ENCODE measurements at regions not wholly inside any gene's neighbourhood (a gene's known extent, or its start where the extent isn't known, plus 50 kb on each side); places are given as distances from the start of the nearest gene placed in this dataset.

DNA sequence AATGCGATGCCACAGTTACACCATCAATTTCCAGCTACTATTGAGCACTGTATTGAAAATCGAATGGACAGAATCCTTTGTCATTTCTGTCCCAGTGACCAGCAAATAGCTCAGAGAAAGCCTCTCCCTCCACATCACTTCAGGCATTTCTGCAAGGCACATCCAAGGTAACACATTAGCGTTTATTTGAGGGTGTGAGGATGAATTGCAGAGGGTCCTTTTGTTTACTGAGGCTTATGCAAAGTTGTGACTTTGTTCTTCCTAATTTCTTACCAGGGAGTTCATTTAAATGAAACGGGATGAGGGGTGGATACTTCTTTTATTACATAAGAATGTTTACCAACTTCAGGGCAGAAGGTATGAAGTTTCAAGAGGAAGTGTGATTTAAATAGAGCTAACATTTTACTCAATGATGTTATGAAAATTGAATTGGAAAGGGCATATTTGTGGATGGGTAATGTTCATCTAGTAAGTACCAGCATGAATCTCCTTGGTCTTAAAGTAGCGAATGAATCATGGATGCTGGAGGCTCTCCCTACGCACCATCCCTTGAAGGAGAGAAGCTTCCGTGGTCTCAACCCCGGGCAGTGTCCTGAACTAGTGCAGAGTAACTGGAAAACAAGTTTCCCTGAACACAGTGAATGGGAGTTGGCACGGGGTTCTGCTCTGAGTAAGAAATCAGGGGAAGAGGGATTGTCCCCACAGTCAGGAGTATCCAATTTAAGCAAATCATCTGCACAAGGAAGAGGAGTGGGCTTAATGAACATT, 756.5 kb downstream of the GALR1 start:
- TF ChIP-seq, protein P1, sequence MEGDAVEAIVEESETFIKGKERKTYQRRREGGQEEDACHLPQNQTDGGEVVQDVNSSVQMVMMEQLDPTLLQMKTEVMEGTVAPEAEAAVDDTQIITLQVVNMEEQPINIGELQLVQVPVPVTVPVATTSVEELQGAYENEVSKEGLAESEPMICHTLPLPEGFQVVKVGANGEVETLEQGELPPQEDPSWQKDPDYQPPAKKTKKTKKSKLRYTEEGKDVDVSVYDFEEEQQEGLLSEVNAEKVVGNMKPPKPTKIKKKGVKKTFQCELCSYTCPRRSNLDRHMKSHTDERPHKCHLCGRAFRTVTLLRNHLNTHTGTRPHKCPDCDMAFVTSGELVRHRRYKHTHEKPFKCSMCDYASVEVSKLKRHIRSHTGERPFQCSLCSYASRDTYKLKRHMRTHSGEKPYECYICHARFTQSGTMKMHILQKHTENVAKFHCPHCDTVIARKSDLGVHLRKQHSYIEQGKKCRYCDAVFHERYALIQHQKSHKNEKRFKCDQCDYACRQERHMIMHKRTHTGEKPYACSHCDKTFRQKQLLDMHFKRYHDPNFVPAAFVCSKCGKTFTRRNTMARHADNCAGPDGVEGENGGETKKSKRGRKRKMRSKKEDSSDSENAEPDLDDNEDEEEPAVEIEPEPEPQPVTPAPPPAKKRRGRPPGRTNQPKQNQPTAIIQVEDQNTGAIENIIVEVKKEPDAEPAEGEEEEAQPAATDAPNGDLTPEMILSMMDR (IDR thresholded peaks at IDR 0.05; ENCODE audit: low read depth, low read length) = no peak
- TF ChIP-seq EZH2phosphoT487 (IDR thresholded peaks at IDR 0.05; ENCODE audit: low read depth) = no peak
